HG03064 (cell line): ENCODE measurements at regions not wholly inside any gene's neighbourhood (a gene's known extent, or its start where the extent isn't known, plus 50 kb on each side); places are given as distances from the start of the nearest gene placed in this dataset.
"Not testable (repeated sequence)": the region's sequence is repeated elsewhere in the genome, so short reads cannot be mapped to it uniquely, and the experiment has no call there.

ENCODE experiments used
- ATAC-seq: cut with Tn5 transposase; IDR thresholded peaks from one replicate; pipeline ENCODE4 v1.9.1; 2021; ENCODE audit warnings: low read depth; ENCODE audit not compliant: unreplicated experiment

DNA sequence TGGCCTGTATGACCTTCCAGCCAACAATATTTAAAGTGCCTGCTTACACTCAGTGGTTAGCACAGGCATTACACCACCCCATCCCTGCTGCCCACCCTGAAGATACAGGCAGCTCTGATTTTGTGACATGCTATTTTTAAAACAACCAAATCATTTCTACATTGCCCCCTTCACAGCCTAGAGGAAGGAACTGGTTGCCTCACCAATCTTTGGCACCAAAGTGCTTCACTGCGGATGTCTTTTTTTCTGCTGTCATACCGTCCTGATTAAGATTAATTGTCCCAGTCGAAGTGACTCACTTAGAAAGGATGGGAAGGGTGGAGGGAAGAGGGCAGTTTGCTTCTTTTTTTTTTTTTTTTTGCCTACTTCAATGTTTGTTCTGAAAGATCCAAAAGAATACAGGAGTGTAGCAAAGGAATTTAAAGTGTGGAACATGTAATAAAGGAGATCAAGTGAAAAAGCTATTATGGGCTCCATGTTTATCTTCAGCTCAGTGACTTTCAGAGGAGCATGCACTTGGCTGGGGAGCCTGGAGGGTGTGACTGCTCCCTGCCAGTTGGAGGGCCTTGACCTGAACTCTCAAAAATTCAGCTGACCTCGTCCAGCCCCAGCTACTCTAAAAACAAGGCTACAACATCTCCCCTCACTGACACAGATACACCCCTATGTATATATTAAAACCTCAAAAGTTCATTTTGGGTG, 501.1 kb upstream of the TNP1 start:
- ATAC-seq: no peak

DNA sequence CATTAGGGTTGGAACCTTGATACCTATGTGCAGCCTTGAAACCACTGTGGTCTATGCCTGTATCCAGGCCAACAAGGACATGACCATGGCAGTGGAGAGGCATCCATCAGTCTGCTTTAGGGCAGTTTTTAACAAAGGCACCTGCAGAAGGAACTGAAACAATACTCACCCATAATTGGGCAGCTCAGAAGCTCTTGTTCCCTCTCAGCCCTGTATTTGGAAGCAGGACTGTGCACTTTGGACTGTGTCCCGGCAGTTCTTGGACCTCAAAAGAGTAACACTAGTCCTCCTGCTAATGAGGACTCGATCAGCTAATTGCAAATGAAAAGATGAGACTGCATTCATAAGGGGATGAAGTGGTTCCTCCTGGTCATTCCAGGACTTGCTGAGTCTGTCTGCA, 500.2 kb upstream of the TNP1 start:
- ATAC-seq: no peak

DNA sequence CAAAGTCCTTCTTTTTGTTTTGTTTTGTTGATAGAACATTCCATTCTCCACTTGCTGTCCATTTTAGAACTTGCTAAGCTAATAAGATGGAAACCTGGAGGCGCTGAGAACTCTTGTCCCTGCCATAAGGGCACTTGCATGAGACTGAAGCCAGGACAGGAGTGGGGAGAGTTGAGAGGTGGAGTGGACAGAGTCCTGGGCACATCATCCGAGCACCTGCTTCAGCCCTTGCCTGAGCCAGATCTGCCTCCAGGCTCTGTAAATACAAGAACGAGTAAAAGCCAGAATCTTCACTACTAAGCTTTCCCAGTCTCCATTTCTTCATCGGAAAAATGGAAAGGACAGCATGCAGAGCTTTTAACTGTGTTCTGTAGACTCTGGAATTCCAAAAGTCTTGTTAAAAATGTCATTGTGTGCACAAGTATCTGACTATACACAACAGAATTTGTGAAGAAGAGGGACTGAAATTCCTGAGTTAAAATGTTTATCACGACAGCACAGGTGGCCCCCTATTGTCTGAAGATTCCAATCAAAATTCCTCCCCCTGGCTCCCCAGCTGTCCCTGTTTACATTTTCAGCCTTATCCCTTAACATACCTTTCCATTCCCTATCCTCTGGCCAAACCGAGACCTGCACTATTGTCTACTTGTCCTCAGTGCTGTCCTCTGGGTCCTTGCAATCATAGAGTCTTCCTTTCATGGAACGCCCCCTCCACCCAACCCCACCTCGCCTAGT, 498.2 kb upstream of the TNP1 start:
- no peak for ATAC-seq

DNA sequence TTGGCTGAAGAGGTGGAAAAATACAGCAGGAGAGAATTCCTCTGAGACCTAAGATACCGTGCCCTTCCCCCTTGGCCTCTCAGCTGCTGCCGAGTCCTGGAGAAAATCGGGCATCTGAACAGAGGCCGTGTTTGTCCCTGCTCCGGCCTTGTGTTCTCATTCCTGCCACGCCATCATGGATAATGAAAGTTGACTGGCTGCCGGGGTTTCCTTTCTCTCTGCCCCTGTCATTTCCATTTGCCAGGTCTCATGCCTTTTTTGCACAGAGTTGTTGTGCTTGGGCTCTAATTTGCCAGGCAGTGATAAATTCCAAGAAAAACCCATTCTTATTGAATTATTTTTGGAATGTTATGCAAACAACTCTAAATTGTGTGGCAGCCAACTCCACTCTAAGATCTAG, 496.9 kb upstream of the TNP1 start:
- no peak for ATAC-seq

DNA sequence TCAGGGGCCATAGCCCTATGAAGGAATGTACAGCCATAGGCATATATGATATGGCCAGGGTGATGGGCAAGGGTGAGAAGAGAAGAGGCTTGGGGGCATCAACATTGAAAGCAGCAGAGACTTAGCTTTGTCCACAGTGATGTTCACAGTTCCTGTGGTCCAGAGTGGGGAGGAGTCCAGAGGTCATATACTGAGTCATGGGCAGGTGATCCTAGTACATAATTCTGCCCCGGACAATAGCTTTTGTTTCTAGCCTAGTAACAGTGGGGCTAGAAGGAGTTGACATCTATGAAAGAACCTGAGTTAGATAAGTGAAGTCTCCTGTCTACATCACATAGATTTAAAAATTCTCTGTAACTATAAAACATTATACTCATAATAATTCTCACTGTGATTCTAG, 496.3 kb upstream of the TNP1 start:
- no peak for ATAC-seq

DNA sequence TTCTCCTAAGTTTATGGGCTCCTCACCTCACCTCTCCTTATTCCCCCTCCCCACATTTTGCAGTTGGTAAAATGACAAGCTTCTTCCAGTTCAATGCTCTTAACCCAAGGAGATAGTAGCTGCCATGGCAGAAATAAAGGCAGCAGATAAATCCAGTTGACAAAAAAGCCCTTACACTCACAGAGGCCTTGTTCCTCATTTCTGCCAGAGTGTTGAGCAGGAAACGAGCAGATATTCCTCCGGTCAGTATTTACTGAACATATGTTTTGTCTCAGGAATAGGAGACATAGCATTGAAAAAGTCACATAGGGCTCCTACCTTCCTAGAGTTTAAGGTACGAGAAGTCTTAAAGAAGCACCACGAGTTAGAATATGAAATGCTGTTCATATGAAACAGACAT, 493.7 kb upstream of the TNP1 start:
- ATAC-seq: no peak

DNA sequence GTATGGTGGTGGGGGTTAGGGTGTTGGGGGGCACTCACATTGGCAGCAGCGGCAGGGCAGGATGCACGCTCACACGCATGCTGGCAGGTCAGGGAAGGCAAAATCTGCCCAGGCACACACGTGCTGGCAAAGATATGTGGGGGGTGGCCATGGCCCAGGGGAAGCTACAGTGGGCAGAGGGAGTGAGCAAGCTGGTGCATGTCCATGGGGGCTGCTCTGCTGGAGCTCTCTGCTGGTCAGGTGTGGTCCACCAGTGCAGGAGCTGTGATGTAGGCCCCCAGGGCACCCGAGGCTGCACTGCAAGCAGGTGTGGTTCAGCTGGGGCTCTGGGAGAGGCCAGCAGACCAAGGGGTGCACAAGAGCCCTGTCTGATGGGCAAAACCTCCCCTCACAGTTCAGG, 491.5 kb upstream of the TNP1 start:
- no peak for ATAC-seq

DNA sequence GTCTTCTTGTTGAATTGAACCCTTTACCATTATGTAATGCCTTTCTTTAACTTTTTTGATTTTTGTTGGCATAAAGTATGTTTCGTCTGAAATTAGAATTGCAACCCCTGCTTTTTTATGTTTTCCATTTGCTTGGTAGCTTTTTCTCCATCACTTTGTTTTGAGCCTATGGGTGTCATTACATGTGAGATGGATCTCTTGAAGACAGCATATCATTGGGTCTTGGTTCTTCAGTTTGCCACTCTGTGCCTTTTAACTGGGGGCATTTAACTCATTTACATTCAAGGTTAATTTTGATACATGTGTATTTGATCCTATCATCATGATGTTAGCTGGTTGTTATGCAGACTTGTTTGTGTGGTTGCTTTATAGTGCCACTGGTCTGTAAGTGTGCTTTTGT, 489.4 kb upstream of the TNP1 start:
- no peak for ATAC-seq

DNA sequence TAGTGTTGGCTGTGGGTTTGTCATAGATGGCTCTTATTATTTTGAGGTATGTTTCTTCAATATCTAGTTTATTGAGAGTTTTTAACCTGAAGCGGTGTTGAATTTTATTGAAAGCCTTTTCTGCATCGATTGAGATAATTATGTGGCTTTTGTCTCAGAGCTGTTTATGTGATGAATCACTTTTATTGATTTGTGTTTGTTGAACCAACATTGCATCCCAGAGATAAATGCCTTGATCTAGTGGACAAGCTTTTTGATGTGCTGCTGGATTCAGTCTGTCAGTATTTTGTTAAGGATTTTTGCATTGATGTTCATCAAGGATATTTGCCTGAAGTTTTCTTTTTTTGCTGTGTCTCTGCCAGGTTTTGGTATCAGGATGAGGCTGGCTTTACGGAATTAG, 487.8 kb upstream of the TNP1 start:
- not testable (repeated sequence) for ATAC-seq

DNA sequence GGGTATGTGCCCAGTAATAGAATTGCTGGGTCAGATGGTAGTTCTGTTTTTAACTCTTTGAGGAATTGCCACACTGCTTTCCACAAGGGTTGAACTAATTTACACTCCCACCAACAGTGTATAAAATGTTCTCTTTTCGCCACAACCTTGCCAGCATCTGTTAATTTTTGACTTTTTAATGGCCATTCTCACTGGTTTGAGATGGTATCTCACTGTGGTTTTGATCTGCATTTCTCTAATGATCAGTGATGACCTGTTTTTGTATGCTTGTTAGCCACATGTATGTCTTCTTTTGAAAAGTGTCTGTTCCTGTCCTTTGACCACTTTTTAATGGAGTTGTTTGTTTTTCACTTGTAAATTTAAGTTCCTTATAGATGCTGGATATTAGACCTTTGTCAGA, 486.2 kb upstream of the TNP1 start:
- ATAC-seq: not testable (repeated sequence)

DNA sequence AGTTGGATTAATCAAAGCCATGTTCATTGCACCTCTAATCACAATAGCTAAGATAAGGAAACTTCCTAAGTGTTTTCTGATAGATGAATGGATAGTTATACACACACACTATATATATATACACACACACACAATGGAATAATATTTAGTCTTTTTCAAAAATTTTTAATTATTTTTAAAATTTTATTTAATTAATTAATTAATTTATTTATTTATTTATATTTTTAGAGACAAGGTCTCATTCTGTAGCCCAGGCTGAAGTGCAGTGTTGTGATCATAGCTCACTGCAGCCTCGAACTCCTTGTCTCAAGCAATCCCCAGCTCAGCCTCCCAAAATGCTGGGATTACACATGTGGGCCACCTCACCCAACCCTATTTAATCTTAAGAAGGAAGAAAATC, 481.0 kb upstream of the TNP1 start:
- ATAC-seq: no peak

DNA sequence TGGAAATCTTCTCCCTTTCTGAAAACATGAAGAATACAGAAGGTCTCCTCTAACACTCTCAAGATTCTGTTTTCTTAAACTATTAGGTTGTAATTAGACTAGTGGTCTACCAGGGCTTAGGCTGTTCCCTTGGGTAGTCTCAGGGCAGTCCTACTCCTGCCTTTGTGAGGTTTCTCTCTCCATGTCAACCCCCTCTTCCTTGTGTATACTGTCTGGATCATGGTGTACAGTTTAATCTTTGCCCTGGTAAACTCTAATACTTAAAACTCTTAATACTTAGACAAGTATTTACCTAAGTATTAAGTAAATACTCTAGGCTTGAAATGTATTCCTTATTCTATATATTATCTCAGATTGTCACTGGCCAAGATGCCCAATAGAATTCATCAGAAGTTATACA, 480.3 kb upstream of the TNP1 start:
- no peak for ATAC-seq

DNA sequence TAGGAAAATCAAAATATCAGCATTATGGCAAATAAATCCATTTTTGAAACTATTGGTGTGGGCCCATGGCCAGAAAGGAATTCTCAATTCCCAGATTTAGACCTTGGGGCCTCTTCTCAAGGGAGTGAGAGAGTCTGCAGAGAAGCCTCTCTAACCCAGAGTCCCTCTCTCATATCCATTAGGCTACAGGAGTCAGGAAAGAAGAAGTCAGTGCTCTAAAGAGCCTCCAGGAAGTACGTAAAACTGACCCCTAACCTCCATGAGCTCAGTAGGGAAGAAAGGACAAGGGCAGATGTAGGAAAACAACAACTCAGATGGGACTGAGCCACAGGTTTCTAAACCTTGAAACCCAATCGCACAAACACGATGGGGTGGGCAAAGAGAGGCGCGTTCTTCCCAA, 479.9 kb upstream of the TNP1 start:
- no peak for ATAC-seq

DNA sequence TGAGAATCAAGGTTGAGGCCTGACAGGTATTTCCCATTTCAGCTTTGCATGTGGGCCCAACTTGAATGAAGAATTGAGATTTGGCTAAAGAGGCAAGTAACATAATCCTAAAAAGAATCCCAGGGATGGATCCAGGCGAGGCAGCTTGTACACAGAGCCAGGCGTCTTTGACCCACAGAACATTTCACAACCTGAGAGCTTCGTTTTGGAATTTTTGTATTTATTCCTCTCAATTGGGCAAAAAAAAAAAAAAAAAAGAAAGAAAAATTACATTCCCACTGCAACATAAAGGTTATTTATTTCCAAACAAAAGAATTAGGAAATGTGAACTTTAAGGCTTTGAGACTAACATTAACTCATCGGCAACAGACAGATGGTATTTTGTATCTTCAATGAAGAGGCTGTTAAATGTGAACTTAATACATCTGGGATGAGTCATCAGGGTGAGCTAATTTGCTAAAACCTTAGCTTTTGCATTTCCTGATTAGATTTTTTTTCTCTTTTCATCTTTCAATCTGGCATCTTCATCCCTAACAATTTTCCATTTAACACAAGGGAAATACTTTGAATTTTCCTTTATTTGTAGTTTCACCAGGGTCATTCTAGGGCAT, 478.5 kb upstream of the TNP1 start:
- ATAC-seq: no peak

DNA sequence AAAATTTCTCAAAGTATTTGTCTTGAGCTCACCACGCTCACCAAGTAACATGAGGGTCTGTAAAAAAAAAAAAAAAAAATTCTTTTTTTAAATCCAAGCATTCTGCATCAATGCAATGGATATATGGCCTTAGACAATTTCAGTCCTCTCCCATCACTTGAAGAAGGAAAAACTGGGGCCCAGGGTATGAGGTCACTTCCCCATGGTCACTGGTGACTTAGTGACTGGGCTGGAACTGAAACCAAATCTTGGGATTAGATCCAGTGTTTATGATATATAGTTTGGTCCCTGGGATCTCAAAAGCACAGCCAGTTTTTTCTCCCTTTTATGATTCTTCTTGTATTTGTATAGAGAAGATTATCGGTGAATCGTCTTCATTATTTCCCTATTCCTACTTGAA, 477.9 kb upstream of the TNP1 start:
- no peak for ATAC-seq

DNA sequence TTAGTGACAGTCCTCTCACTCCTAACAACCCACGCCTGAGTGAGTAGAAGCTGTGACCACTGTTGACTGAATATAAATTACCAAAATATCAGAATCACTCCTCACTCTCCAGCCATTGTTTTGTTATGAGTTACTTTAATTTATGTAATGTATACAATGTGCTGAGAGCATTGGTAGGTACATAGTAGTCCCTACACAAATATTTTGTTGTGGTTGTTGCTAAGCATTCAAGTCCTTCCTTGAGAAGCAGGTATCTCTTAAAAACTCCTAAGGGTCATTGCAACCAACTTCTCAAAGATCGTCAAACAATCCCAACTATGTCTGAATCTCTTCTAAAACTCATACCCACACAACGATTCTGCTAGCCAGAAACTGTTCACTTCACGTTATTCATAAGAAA, 476.8 kb upstream of the TNP1 start:
- no peak for ATAC-seq

DNA sequence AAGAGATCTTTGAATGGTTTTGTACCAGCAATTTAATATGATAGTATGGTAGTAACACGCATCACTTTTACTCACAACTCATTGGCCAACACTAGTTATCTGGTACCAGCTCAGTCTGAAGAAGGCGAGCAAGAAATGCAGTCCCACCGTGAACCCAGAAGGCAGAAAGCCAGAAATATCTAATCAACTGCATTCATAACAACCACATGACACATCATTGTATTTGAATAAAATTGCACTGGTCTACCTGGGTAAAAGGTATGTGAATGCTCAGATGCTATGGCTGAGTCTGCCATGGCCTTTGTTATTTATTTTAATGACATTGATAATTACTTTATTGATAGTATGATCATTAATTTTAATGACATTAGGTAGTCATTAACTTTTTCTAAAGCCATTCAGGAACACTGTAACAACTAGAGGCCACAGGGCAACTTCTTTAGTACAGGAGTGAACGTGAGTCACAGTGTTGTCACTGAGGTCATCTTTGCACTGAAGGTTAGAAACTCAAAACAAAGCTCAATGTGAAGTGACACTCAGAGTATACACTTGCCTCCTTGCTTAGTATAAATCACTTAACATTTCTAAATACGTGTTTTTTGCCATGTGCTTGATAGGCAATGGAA, 475.6 kb upstream of the TNP1 start:
- no peak for ATAC-seq

DNA sequence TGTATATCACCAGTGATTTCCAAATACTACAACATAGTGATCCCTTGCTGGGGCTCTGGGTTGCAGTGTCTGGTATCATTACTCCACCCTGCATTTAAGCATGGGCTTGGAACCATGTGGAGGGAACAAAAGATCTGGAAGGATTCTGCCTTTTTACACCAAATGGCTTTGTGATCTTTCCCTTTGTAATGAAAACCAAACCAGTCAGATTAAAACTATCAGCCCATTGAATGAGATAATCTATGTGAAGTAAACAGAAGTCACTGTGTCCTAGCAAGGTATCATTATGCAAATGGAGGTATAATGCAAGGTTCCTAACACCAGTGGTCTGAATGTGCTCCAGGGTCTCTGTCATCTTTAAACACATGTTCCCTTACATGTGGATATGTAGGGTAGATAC, 474.7 kb upstream of the TNP1 start:
- no peak for ATAC-seq

DNA sequence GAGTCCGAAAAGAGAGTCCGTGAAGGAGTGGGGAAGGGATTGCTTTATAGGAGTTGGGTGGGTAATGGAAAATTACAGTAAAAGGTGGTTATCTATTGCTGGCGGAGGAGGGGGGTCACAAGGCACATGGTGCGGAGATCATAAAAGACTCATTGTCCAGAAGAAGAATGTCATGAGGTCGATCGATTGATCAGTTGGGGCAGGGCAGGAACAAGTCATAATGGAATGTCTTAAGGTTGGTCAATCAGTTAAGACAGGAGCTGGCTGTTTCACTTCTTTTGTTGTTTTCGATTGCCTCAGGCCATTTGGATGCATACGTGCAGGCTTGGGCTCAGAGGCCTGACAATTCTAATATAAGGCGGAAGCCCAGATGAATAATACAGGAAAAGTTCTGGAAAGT, 473.0 kb upstream of the TNP1 start:
- no peak for ATAC-seq

DNA sequence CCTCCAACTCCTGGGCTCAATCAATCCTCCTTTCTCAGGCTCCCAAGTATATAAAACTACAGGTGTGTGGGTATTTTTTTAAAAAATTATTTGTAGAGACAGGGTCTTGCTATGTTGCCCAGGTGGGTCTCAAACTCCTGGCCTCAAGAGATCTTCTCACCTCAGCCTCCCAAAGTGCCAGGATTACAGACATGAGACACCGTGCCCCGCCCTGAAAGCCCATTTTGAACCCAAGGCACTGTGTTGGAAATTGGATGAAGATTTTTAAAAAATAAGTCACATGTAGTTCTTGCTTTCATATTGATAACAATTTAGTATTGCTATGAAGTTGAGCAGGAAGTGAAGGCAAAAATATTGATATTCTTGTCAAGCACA, 472.5 kb upstream of the TNP1 start:
- ATAC-seq: no peak

DNA sequence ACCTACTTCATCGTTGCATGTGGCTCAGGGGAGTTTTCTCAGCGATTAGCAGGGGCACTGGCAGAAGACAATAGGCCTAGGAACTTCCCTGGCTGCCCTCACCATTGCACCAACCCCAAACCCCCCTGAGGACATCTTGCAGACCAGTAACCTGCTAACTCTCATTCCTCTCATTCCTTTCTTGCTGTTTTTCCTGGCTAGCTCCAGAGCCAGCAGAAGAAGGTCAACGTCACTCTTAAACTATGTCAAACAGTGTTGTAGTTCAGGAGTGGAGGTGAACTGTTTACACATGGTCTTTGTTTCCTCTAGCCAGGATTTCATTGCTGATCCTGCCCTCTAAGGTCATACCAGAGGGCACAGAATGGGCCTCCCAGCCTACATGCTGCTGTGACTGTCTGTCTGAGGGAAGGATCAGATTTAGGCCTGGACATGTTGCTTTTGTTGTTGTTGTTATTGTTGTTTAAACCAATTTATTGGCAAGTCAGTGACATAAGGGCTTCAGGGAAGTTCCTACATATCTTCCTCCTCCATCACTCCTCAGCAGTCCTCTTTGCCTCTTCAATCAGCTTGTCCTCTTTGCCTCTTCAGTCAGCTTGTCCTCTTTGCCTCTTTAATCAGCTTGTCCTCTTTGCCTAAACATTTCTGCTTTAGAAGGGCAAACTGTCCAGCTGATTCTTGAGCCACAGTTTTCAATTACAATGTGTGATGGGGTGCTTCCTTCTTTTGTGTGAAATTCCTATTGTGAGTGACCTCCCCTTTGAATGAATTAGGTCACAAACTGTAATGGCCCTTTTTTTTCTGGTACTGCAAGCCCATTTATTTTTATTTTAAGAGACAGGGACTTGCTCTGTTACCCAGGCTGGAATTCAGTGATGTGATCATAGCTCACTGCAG, 471.9 kb upstream of the TNP1 start:
- no peak for ATAC-seq
